ENCODE measurements at regions not wholly inside any gene's neighbourhood (a gene's known extent, or its start where the extent isn't known, plus 50 kb on each side); places are given as distances from the start of the nearest gene placed in this dataset.
"Not testable (repeated sequence)": the region's sequence is repeated elsewhere in the genome, so short reads cannot be mapped to it uniquely, and the experiment has no call there.

GRCh38 chr5:171714261-171714660, 71.4 kb upstream of the SMIM23 start:
- DNase-seq (ENCODE audit: low read depth in 2 of 2): no peak

GRCh38 chr5:171714851-171715250, 70.8 kb upstream of the SMIM23 start:
- DNase-seq (ENCODE audit: low read depth in 2 of 2): no peak

DNA sequence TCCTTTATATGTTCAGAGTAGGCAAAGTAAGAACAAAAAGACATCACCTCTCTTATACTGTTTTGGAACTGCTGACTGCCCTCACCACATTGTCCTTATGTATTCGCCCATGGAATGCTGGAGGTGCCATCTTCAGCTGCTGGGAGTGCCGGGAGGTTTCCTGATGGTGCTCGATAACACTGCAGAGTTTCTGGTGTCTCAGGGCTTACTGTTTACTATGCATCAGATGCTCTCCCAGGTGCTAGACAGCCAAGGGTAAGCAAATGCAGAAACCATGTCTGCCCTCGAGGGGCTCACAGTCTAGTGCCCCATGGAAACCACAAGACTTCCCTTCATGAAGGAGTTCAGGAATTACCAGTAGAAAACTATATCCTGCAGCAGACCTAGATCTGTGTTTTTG, 70.1 kb upstream of the SMIM23 start:
- no peak for DNase-seq (ENCODE audit: low read depth in 2 of 2)

GRCh38 chr5:171720086-171720485, 65.5 kb upstream of the SMIM23 start:
- DNase-seq (ENCODE audit: low read depth in 2 of 2): no peak

DNA sequence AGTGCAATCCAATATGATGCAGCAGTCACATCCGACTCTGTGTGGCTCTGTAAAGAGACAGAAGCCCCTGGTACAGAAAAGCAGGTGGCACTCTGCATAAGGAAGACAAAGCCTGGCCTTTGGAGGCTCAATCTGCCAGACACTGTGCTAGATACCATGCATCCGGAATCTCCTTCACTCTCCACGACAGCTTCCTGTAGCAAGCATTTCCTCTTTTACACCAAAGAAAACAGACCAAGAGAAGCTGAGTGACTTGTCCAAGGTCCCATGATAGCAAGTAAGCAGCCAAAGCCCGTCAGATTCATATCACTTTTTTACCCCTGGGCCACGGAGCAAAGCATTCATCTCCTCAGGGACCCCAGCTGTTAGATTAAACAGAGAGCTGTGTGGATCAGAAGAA, 64.2 kb upstream of the SMIM23 start:
- no peak for DNase-seq (ENCODE audit: low read depth in 2 of 2)

- no peak for DNase-seq (ENCODE audit: low read depth in 2 of 2)
These were observed 61.0 kb upstream of the SMIM23 start for GRCh38 chr5:171724468-171725204.

- no peak for DNase-seq (ENCODE audit: low read depth in 2 of 2)
These were observed 60.4 kb upstream of the SMIM23 start for GRCh38 chr5:171725205-171725601.

- not testable (repeated sequence) for DNase-seq (ENCODE audit: low read depth in 2 of 2)
These were observed 58.8 kb upstream of the SMIM23 start for GRCh38 chr5:171726819-171727218.

DNA sequence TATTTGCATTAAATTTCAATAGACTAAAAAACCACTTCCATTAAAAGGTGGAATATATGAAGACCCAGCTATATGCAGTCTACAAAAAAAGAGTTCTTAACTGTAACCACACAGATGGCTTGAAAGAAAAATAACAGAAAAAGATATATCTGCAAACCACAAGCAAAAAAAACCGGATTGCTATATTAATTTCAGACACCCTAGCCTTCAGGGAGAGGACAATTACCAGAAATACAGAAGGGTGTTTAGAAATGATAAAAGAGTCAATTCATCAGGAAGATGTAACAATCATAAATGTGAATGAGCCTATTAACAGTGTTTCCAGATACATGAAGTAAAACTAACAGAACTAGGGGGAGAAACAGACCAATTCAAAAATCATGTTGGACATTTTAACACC, 56.9 kb upstream of the SMIM23 start:
- no peak for DNase-seq (ENCODE audit: low read depth in 2 of 2)

All from stimulated activated CD4-positive, alpha-beta T cell treated with anti-CD3 and anti-CD28 coated beads, Interleukin-15, amount 100 ng/mL, for 48 hours (primary cell).